ENCODE measurements at regions not wholly inside any gene's neighbourhood (a gene's known extent, or its start where the extent isn't known, plus 50 kb on each side); places are given as distances from the start of the nearest gene placed in this dataset.

DNA sequence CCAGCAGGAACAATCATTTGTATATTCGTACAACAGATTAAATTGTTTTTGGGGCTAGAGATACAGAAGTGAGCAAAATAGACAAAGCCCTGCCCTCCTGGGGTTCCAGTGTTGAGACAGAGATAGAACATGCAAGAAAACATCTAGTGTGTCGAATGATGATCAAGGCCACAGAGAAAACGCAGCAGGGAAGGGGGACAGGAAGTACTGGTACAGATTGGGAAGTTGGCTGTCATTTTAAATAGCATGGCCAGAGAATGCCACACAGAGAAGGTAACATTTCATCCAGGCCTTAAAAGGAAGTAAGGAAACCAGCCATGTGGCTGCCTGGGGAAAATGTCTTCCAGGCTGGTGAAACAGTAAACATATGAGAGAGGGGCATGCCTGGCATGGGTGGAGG is 202.6 kb upstream of the MYLIP start:
- no peak overlapping the region for H3K4me2 ChIP-seq
- CTCF ChIA-PET: no interaction called here
- TF ChIP-seq NR3C1 (IDR thresholded peaks at IDR 0.05) (no peak), RCOR1 (IDR thresholded peaks at IDR 0.05; ENCODE audit: low read depth, low read length) (no peak)
- H3K9me3 ChIP-seq: no peaks in the 10 kb centered on the region
- POLR2A ChIA-PET: no interaction called here
- ATAC-seq: no peak
- H3K4me3 ChIP-seq: no peak overlapping the region
- DNase-seq (ENCODE audit: low read depth in 1 of 2, low spot score in 1 of 2): no peak
- no peak for FAIRE-seq
- no peak overlapping the region for H3K27ac ChIP-seq
- no peaks in the 10 kb centered on the region for H3K4me1 ChIP-seq
- 23% methylated on average over 3 of the region's 3 CpGs for WGBS (ENCODE audit: missing lambda C conversion rate)

DNA sequence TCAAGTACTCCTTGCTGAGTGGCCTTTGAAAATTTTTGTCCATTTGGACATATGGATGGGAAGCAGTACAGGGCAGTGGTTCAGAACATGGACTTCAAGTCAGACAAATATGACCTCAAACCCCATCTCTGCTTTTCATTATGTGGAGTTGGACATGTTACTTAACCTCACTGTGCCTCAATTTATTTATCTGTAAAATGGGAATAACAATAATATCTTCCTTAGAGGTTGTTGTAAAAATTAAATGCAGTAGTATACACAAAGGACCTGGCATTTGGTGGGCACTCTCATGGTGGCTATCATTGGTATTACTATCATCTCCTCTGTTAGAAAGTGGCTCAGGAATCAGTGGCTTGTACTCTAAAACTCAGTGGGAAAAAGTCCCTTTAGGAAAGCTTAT is 204.0 kb upstream of the MYLIP start:
- Histone ChIP-seq H3K4me1 (no peaks in the 10 kb centered on the region), H3K4me3 (no peak overlapping the region), H3K9me3 (no peaks in the 10 kb centered on the region), H3K27ac (no peak overlapping the region), H3K4me2 (no peak overlapping the region)
- TF ChIP-seq HEYL (CRISPR knock-in tag; IDR thresholded peaks at IDR 0.05) (no peak), SREBF2 (IDR thresholded peaks at IDR 0.05) (no peak), KDM1A (IDR thresholded peaks at IDR 0.05; ENCODE audit: low read depth) (no peak)
- TF ChIP-seq, protein P1, sequence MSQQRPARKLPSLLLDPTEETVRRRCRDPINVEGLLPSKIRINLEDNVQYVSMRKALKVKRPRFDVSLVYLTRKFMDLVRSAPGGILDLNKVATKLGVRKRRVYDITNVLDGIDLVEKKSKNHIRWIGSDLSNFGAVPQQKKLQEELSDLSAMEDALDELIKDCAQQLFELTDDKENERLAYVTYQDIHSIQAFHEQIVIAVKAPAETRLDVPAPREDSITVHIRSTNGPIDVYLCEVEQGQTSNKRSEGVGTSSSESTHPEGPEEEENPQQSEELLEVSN (IDR thresholded peaks at IDR 0.05; ENCODE audit: borderline replicate concordance, low read depth): no peak
- FAIRE-seq (no peak), DNase-seq (ENCODE audit: low read depth in 1 of 2, low spot score in 1 of 2) (no peak), ATAC-seq (no peak)
- POLR2A ChIA-PET: no interaction called here
- CTCF ChIA-PET: no interaction called here

DNA sequence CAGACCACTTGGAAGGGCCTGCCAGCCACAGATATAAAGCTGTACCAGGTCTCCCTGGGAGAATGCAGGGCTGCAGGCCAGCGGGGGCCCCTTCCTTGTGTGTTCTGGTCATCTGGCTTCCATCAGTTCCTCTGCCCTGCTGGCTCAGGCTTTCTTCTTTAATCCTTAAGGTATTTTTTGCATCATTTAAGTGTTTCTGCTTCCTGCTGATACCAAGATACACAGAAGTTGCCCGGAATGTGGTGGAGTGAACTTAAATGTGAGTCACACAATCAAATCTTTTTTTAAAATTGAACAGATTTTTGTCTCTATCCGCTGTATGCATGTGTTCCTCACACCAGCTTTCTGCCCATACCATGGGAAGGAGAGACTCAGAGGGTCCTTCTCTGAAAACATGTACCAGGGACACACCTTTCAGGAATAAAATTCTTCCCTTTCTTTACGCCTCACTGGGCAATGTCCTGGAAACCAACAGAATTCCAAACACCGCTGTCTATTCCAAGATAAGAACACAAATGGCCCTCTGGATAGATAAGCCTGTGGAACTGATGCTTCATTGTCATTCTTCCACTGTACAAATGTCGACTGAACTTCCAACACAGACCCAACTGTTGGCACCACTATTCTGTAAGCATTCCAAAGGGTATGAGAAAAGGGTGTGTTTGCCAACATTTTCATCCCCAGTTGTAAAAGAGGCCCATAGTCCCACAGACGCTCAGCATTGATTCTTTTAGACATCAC is 206.2 kb upstream of the MYLIP start:
- no peak overlapping the region for H3K4me2 ChIP-seq
- ATAC-seq: no peak
- no peak overlapping the region for H3K4me3 ChIP-seq
- no peak overlapping the region for H3K27ac ChIP-seq
- ChIA-PET CTCF (no interaction called here), POLR2A (no interaction called here)
- TF ChIP-seq PHF8 (IDR thresholded peaks at IDR 0.05; ENCODE audit: borderline replicate concordance, low read depth) (no peak), RAD21 (conservative IDR thresholded peaks at IDR 0.05 in 1 of 2, IDR thresholded peaks at IDR 0.05 in 1 of 2) (no peak), ZNF302 (CRISPR knock-in tag; IDR thresholded peaks at IDR 0.05) (no peak), SREBF2 (IDR thresholded peaks at IDR 0.05) (no peak), HDAC2 (IDR thresholded peaks at IDR 0.05) (no peak), CEBPB (IDR thresholded peaks at IDR 0.05) (no peak), ZFP36 (IDR thresholded peaks at IDR 0.05; ENCODE audit: borderline replicate concordance, partially characterized antibody) (no peak), RCOR1 (IDR thresholded peaks at IDR 0.05; ENCODE audit: low read depth, low read length) (no peak), SMC3 (IDR thresholded peaks at IDR 0.05) (no peak), CBX8 (IDR thresholded peaks at IDR 0.05) (no peak), ZSCAN20 (CRISPR knock-in tag; IDR thresholded peaks at IDR 0.05) (no peak), MYC (IDR thresholded peaks at IDR 0.05; ENCODE audit: borderline replicate concordance, low read length) (no peak), KDM1A (IDR thresholded peaks at IDR 0.05; ENCODE audit: low read depth) (no peak), RARB (CRISPR knock-in tag; IDR thresholded peaks at IDR 0.05) (no peak), HOXB5 (CRISPR knock-in tag; IDR thresholded peaks at IDR 0.05) (no peak)
- TF ChIP-seq, protein P2, sequence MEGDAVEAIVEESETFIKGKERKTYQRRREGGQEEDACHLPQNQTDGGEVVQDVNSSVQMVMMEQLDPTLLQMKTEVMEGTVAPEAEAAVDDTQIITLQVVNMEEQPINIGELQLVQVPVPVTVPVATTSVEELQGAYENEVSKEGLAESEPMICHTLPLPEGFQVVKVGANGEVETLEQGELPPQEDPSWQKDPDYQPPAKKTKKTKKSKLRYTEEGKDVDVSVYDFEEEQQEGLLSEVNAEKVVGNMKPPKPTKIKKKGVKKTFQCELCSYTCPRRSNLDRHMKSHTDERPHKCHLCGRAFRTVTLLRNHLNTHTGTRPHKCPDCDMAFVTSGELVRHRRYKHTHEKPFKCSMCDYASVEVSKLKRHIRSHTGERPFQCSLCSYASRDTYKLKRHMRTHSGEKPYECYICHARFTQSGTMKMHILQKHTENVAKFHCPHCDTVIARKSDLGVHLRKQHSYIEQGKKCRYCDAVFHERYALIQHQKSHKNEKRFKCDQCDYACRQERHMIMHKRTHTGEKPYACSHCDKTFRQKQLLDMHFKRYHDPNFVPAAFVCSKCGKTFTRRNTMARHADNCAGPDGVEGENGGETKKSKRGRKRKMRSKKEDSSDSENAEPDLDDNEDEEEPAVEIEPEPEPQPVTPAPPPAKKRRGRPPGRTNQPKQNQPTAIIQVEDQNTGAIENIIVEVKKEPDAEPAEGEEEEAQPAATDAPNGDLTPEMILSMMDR (IDR thresholded peaks at IDR 0.05): no peak
- DNase-seq (ENCODE audit: low read depth in 1 of 2, low spot score in 1 of 2): no peak
- H3K9me3 ChIP-seq: no peaks in the 10 kb centered on the region
- no peaks in the 10 kb centered on the region for H3K4me1 ChIP-seq
- 58% methylated on average over 7 of the region's 7 CpGs for WGBS (ENCODE audit: missing lambda C conversion rate)
- FAIRE-seq: no peak

DNA sequence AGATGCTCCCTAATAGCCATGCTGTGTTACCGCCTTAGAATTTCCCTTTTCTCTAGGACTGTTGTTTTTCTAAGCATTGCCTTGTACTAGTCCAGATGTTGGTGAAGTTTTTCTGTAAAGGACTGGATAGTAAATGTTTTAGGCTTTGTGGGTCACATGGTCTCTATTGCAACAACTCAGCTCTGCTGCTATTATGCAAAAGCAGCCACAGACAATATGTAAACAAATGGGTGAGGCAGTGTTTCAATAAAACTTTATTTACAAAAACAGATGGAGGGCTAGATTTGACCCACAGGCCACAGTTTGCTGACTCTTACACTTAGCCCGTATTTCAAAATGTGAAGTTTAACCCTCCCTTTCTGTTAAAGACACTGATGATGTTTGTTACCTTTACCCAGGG is 207.6 kb upstream of the MYLIP start:
- Histone ChIP-seq H3K4me1 (no peaks in the 10 kb centered on the region), H3K9me3 (no peaks in the 10 kb centered on the region), H3K27ac (no peak overlapping the region), H3K4me3 (no peak overlapping the region), H3K4me2 (no peak overlapping the region)
- ChIA-PET POLR2A (no interaction called here), CTCF (no interaction called here)
- TF ChIP-seq FOSL2 (IDR thresholded peaks at IDR 0.05): no peak
- no peak for TF ChIP-seq FOSL2 (CRISPR knock-in tag; IDR thresholded peaks at IDR 0.05)
- no peak for TF ChIP-seq NR3C1 (IDR thresholded peaks at IDR 0.05)
- TF ChIP-seq ZFP36 (IDR thresholded peaks at IDR 0.05; ENCODE audit: borderline replicate concordance, partially characterized antibody): no peak
- TF ChIP-seq ZNF302 (CRISPR knock-in tag; IDR thresholded peaks at IDR 0.05): no peak
- no peak for TF ChIP-seq ZSCAN20 (CRISPR knock-in tag; IDR thresholded peaks at IDR 0.05)
- no peak for TF ChIP-seq RARB (CRISPR knock-in tag; IDR thresholded peaks at IDR 0.05)
- TF ChIP-seq CHD2 (IDR thresholded peaks at IDR 0.05; ENCODE audit: low read length, partially characterized antibody): no peak
- TF ChIP-seq RFX5 (IDR thresholded peaks at IDR 0.05): no peak
- DNase-seq (ENCODE audit: low read depth in 1 of 2, low spot score in 1 of 2) (no peak), ATAC-seq (no peak), FAIRE-seq (no peak)
- WGBS (ENCODE audit: missing lambda C conversion rate): 62% methylated on average over 2 of the region's 2 CpGs

All from A549 (cell line).